HG02938 (cell line): ENCODE measurements at regions not wholly inside any gene's neighbourhood (a gene's known extent, or its start where the extent isn't known, plus 50 kb on each side); places are given as distances from the start of the nearest gene placed in this dataset.
"Not testable (repeated sequence)": the region's sequence is repeated elsewhere in the genome, so short reads cannot be mapped to it uniquely, and the experiment has no call there.

Experiments
- ATAC-seq: cut with Tn5 transposase; IDR thresholded peaks from one replicate; pipeline ENCODE4 v1.9.1; 2021; ENCODE audit warnings: mild to moderate bottlenecking, moderate library complexity; ENCODE audit not compliant: unreplicated experiment

- ATAC-seq: no peak
Observed at GRCh38 chr4:106541253-106541652, 172.7 kb upstream of the GIMD1 start.

- ATAC-seq: no peak
Observed at GRCh38 chr4:106530821-106531220, 162.2 kb upstream of the GIMD1 start.

- no peak for ATAC-seq
Observed at GRCh38 chr4:106530024-106530361, 161.4 kb upstream of the GIMD1 start.

GRCh38 chr4:106529348-106530023 is 160.9 kb upstream of the GIMD1 start:
- ATAC-seq: no peak

GRCh38 chr4:106527316-106527715 is 158.7 kb upstream of the GIMD1 start:
- no peak for ATAC-seq

GRCh38 chr4:106525425-106525824 is 156.8 kb upstream of the GIMD1 start:
- not testable (repeated sequence) for ATAC-seq

GRCh38 chr4:106524772-106525171 is 156.2 kb upstream of the GIMD1 start:
- not testable (repeated sequence) for ATAC-seq

GRCh38 chr4:106522839-106523238 is 154.3 kb upstream of the GIMD1 start:
- no peak for ATAC-seq

GRCh38 chr4:106512706-106513105 is 144.1 kb upstream of the GIMD1 start:
- ATAC-seq: no peak

GRCh38 chr4:106507440-106507839 is 138.9 kb upstream of the GIMD1 start:
- ATAC-seq: no peak

- ATAC-seq: no peak
Observed at GRCh38 chr4:106503116-106504050, 134.8 kb upstream of the GIMD1 start.

GRCh38 chr4:106502106-106502699 is 133.6 kb upstream of the GIMD1 start:
- ATAC-seq: peak; percentile 76

GRCh38 chr4:106497271-106497670 is 128.7 kb upstream of the GIMD1 start:
- no peak for ATAC-seq

GRCh38 chr4:106496061-106496460 is 127.5 kb upstream of the GIMD1 start:
- ATAC-seq: no peak

- ATAC-seq: no peak
Observed at GRCh38 chr4:106495476-106495875, 126.9 kb upstream of the GIMD1 start.

GRCh38 chr4:106494066-106494465 is 125.5 kb upstream of the GIMD1 start:
- no peak for ATAC-seq

GRCh38 chr4:106493086-106493485 is 124.5 kb upstream of the GIMD1 start:
- no peak for ATAC-seq

- ATAC-seq: no peak
Observed at GRCh38 chr4:106486533-106486932, 118.0 kb upstream of the GIMD1 start.

GRCh38 chr4:106481801-106482200 is 113.2 kb upstream of the GIMD1 start:
- ATAC-seq: no peak

GRCh38 chr4:106478152-106478551 is 109.6 kb upstream of the GIMD1 start:
- no peak for ATAC-seq

- ATAC-seq: no peak
Observed at GRCh38 chr4:106476741-106477140, 108.2 kb upstream of the GIMD1 start.

- no peak for ATAC-seq
Observed at GRCh38 chr4:106473515-106473914, 104.9 kb upstream of the GIMD1 start.
